Mesendoderm (in vitro differentiated cells): ENCODE measurements at regions not wholly inside any gene's neighbourhood (a gene's known extent, or its start where the extent isn't known, plus 50 kb on each side); places are given as distances from the start of the nearest gene placed in this dataset.

Source experiments
- DNase-seq: peaks from one replicate; pipeline ENCODE4 v3.0.0; 2013
- H2AK5ac ChIP-seq: 2 replicates; pipeline ENCODE4 v1.6.1; 2013; ENCODE audit warnings: low read length, inconsistent platforms
- H2BK120ac ChIP-seq: 2 replicates; pipeline ENCODE4 v1.6.1; 2013; ENCODE audit warnings: low read depth, mild to moderate bottlenecking, low read length, moderate library complexity, mixed read lengths
- H2BK15ac ChIP-seq: replicated peaks from 2 replicates; pipeline ENCODE4 v1.6.1; 2013; ENCODE audit warnings: low read depth, mild to moderate bottlenecking, moderate library complexity
- H2BK5ac ChIP-seq: 2 replicates; pipeline ENCODE4 v1.6.1; 2013; ENCODE audit warnings: low read length, inconsistent platforms
- H3K18ac ChIP-seq: 2 replicates; pipeline ENCODE4 v1.6.1; 2013; ENCODE audit warnings: mild to moderate bottlenecking, low read length, mixed read lengths
- H3K23ac ChIP-seq: one replicate; pipeline ENCODE4 v1.6.1; 2013; ENCODE audit warnings: low read length
- H3K27ac ChIP-seq: 2 replicates; pipeline ENCODE4 v1.5.1; 2013; ENCODE audit warnings: low read depth, mild to moderate bottlenecking, inconsistent platforms, low read length, moderate library complexity
- H3K27me3 ChIP-seq: 2 replicates; pipeline ENCODE4 v1.6.1; 2013; ENCODE audit warnings: low read length, control low read depth, mild to moderate bottlenecking, inconsistent platforms; ENCODE audit not compliant: insufficient read depth, poor library complexity
- H3K36me3 ChIP-seq: 2 replicates; pipeline ENCODE4 v1.6.1; 2013; ENCODE audit warnings: low read length, inconsistent platforms; ENCODE audit not compliant: control insufficient read depth, insufficient read depth
- H3K4ac ChIP-seq: one replicate; pipeline ENCODE4 v1.6.1; 2013; ENCODE audit warnings: low read depth, mild to moderate bottlenecking, low read length, moderate library complexity
- H3K4me1 ChIP-seq: 2 replicates; pipeline ENCODE4 v1.6.1; 2013; ENCODE audit warnings: low read depth, low read length, inconsistent platforms; ENCODE audit not compliant: control insufficient read depth
- H3K4me2 ChIP-seq: 2 replicates; pipeline ENCODE4 v1.6.1; 2013; ENCODE audit warnings: low read length
- H3K4me3 ChIP-seq: 2 replicates; pipeline ENCODE4 v1.5.1; 2013; ENCODE audit warnings: mild to moderate bottlenecking, low read length
- H3K56ac ChIP-seq: one replicate; pipeline ENCODE4 v1.6.1; 2013; ENCODE audit warnings: low read length
- H3K79me1 ChIP-seq: 2 replicates; pipeline ENCODE4 v1.6.1; 2013; ENCODE audit warnings: low read length, inconsistent platforms
- H3K79me2 ChIP-seq: 2 replicates; pipeline ENCODE4 v1.6.1; 2013; ENCODE audit warnings: mild to moderate bottlenecking, low read length; ENCODE audit not compliant: control insufficient read depth, insufficient read depth
- H3K9ac ChIP-seq: 2 replicates; pipeline ENCODE4 v1.6.1; 2013; ENCODE audit warnings: low read length, inconsistent platforms
- H4K5ac ChIP-seq: one replicate; pipeline ENCODE4 v1.6.1; 2013; ENCODE audit warnings: low read length
- H4K8ac ChIP-seq: one replicate; pipeline ENCODE4 v1.6.1; 2013; ENCODE audit warnings: low read depth, mild to moderate bottlenecking, control low read depth, low read length, moderate library complexity
- WGBS: extraction: QIAGEN DNeasy Blood & Tissue Kit; methylation state at CpG from one replicate; pipeline ENCODE4 v1.1.7; 2013; ENCODE audit warnings: low lambda C conversion rate, missing lambda C conversion rate; ENCODE audit not compliant: insufficient coverage; ENCODE audit errors: extremely low coverage; 5-methylcytosine and 5-hydroxymethylcytosine counted together

DNA sequence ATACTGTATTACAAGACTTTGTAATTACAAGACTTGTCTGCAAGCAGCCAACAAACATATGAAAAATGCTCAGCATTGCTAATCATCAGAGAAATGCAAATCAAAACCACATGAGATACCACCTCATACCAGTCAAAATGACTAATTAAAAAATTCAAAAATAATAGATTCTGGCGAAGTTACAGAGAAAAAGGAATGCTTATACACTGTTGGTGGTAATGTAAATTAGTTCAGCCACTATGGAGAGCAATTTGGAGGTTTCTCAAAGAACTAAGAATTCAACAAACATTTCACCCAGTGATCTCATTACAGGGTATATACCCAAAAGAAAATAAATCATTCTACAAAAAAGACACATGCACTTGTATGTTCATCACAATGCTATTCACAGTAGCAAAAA, 617.5 kb upstream of the CCDC54 start:
- Histone ChIP-seq H3K27me3 (no peaks in the 10 kb centered on the region), H3K27ac (no peak overlapping the region), H3K4me3 (no peak overlapping the region), H3K18ac (no peak overlapping the region), H3K36me3 (no peaks in the 10 kb centered on the region), H2BK5ac (no peak overlapping the region), H4K5ac (no peak overlapping the region), H3K9ac (no peak overlapping the region), H3K79me2 (no peaks in the 10 kb centered on the region), H3K4ac (no peak overlapping the region), H3K56ac (no peak overlapping the region), H2BK120ac (no peak overlapping the region), H3K4me2 (no peak overlapping the region), H4K8ac (no peak overlapping the region), H2BK15ac (no peak overlapping the region), H2AK5ac (no peak overlapping the region), H3K79me1 (no peaks in the 10 kb centered on the region), H3K4me1 (no peaks in the 10 kb centered on the region), H3K23ac (no peak overlapping the region)
- WGBS = no CpG with 5 or more reads among the region's 1 CpG
- DNase-seq = no peak

DNA sequence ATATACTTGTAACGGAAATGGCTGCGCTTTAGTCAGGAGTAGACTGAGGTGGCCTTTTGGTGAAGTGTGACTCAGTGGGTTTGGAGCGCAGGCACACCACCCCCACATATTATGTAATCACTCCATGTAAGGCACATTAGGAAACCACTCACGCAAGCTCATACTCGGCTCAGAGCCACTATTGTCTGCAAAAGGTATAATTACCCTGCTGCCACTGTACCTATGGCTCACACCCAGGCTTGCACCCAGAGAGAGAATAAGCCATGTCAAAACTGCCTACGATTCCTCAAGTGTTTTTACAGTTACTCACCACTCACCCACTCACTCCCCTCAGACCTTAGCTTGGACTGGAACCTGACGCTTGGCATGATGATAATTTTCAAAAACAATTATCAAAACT, 611.9 kb upstream of the CCDC54 start:
- H3K56ac ChIP-seq = no peak overlapping the region
- H3K27me3 ChIP-seq = no peaks in the 10 kb centered on the region
- no peak overlapping the region for H3K9ac ChIP-seq
- no peak overlapping the region for H4K8ac ChIP-seq
- H3K27ac ChIP-seq = no peak overlapping the region
- H4K5ac ChIP-seq = no peak overlapping the region
- WGBS = no CpG with 5 or more reads among the region's 7 CpGs
- H2BK120ac ChIP-seq = no peak overlapping the region
- H2AK5ac ChIP-seq = no peak overlapping the region
- H2BK15ac ChIP-seq = no peak overlapping the region
- H3K79me1 ChIP-seq = no peaks in the 10 kb centered on the region
- no peaks in the 10 kb centered on the region for H3K4me1 ChIP-seq
- H3K79me2 ChIP-seq = no peaks in the 10 kb centered on the region
- H3K18ac ChIP-seq = no peak overlapping the region
- no peak overlapping the region for H3K4me2 ChIP-seq
- no peak overlapping the region for H3K4me3 ChIP-seq
- H2BK5ac ChIP-seq = no peak overlapping the region
- no peak overlapping the region for H3K4ac ChIP-seq
- no peaks in the 10 kb centered on the region for H3K36me3 ChIP-seq
- no peak for DNase-seq
- no peak overlapping the region for H3K23ac ChIP-seq

GRCh38 chr3:106768941-106769480, 608.2 kb upstream of the CCDC54 start:
- no peak for DNase-seq
- Histone ChIP-seq H3K4me2 (no peak overlapping the region), H2BK15ac (no peak overlapping the region), H4K8ac (no peak overlapping the region), H3K9ac (no peak overlapping the region), H3K4me3 (no peak overlapping the region), H2BK5ac (no peak overlapping the region), H3K27me3 (no peaks in the 10 kb centered on the region), H3K79me2 (no peaks in the 10 kb centered on the region), H3K56ac (no peak overlapping the region), H3K4ac (no peak overlapping the region), H3K23ac (no peak overlapping the region), H3K36me3 (no peaks in the 10 kb centered on the region), H3K27ac (no peak overlapping the region), H3K18ac (no peak overlapping the region), H3K79me1 (no peaks in the 10 kb centered on the region), H2AK5ac (no peak overlapping the region), H3K4me1 (no peaks in the 10 kb centered on the region), H2BK120ac (no peak overlapping the region), H4K5ac (no peak overlapping the region)

- Histone ChIP-seq H3K56ac (no peak overlapping the region), H3K23ac (no peak overlapping the region), H2AK5ac (no peak overlapping the region), H3K4me3 (no peak overlapping the region), H3K79me2 (no peaks in the 10 kb centered on the region), H4K8ac (no peak overlapping the region), H2BK5ac (no peak overlapping the region), H3K79me1 (no peaks in the 10 kb centered on the region), H3K27ac (no peak overlapping the region), H4K5ac (no peak overlapping the region), H3K4ac (no peak overlapping the region), H2BK15ac (no peak overlapping the region), H3K36me3 (no peaks in the 10 kb centered on the region), H3K27me3 (no peaks in the 10 kb centered on the region), H3K4me2 (no peak overlapping the region), H2BK120ac (no peak overlapping the region), H3K18ac (no peak overlapping the region), H3K4me1 (no peaks in the 10 kb centered on the region), H3K9ac (no peak overlapping the region)
- WGBS = no CpG with 5 or more reads among the region's 1 CpG
- no peak for DNase-seq
These were observed 603.4 kb upstream of the CCDC54 start for GRCh38 chr3:106773795-106774194.

GRCh38 chr3:106783231-106783630, 594.0 kb upstream of the CCDC54 start:
- no peaks in the 10 kb centered on the region for H3K79me2 ChIP-seq
- no peak overlapping the region for H3K4me2 ChIP-seq
- no peak overlapping the region for H3K4me3 ChIP-seq
- no peaks in the 10 kb centered on the region for H3K4me1 ChIP-seq
- no peak overlapping the region for H3K27ac ChIP-seq
- no peak overlapping the region for H3K23ac ChIP-seq
- no peak overlapping the region for H4K8ac ChIP-seq
- no peaks in the 10 kb centered on the region for H3K27me3 ChIP-seq
- H3K18ac ChIP-seq = no peak overlapping the region
- H3K56ac ChIP-seq = no peak overlapping the region
- no peak overlapping the region for H2BK15ac ChIP-seq
- no peak overlapping the region for H2BK120ac ChIP-seq
- no peak overlapping the region for H3K9ac ChIP-seq
- no peaks in the 10 kb centered on the region for H3K79me1 ChIP-seq
- no peak for DNase-seq
- H2AK5ac ChIP-seq = no peak overlapping the region
- no peak overlapping the region for H4K5ac ChIP-seq
- no peaks in the 10 kb centered on the region for H3K36me3 ChIP-seq
- H2BK5ac ChIP-seq = no peak overlapping the region
- no peak overlapping the region for H3K4ac ChIP-seq

GRCh38 chr3:106789276-106789675, 588.0 kb upstream of the CCDC54 start:
- Histone ChIP-seq H3K27me3 (no peaks in the 10 kb centered on the region), H3K4me3 (no peak overlapping the region), H3K36me3 (no peaks in the 10 kb centered on the region), H2BK15ac (no peak overlapping the region), H3K56ac (no peak overlapping the region), H3K79me1 (no peaks in the 10 kb centered on the region), H3K79me2 (no peaks in the 10 kb centered on the region), H4K8ac (no peak overlapping the region), H3K23ac (no peak overlapping the region), H4K5ac (no peak overlapping the region), H3K4me2 (no peak overlapping the region), H2AK5ac (no peak overlapping the region), H3K18ac (no peak overlapping the region), H3K9ac (no peak overlapping the region), H2BK120ac (no peak overlapping the region), H2BK5ac (no peak overlapping the region), H3K4me1 (no peaks in the 10 kb centered on the region), H3K27ac (no peak overlapping the region), H3K4ac (no peak overlapping the region)
- DNase-seq = no peak
- WGBS = no CpG with 5 or more reads among the region's 4 CpGs
